ENCODE measurements at regions not wholly inside any gene's neighbourhood (a gene's known extent, or its start where the extent isn't known, plus 50 kb on each side); places are given as distances from the start of the nearest gene placed in this dataset. TPM values are rescaled to one million over a fixed set of nuclear protein-coding genes. Genes with fewer than 3 reads are reported as not detected.

GRCh38 chr18:47311585-47311984 lies 60.1 kb upstream of the SKOR2 start:
- Mint-ChIP-seq H3K4me1 (ENCODE audit: low read depth) (no peaks in the 10 kb centered on the region), H3K27me3 (peaks cover 5% of the 10 kb centered on the region), H3K27ac (no peak overlapping the region), H3K4me3 (no peak overlapping the region), H3K36me3 (ENCODE audit: low read depth) (no peaks in the 10 kb centered on the region), H3K9me3 (no peaks in the 10 kb centered on the region)
- H3K9me3 ChIP-seq (ENCODE audit: control insufficient read depth in 1 of 2, insufficient read depth in 1 of 2, low read length in 2 of 2): peaks cover 0 to 6% of the 10 kb centered on the region in 2 experiments
- TF ChIP-seq CTCF (IDR thresholded peaks at IDR 0.05): no peak
- POLR2A ChIA-PET: interaction anchor here (0.6 kb wide), 1 partner anchor 320 kb away, joined by 3 read pairs; no protein-coding TSS in a partner anchor
- ATAC-seq (ENCODE audit: poor library complexity): no peak
- H3K27ac ChIP-seq (ENCODE audit: low read depth in 1 of 2, low read length in 2 of 2): no peak overlapping the region
- H3K4me3 ChIP-seq (ENCODE audit: low read length): no peak overlapping the region
- DNase-seq: no peak
- intact Hi-C loops (cut with DNase I, micrococcal nuclease): no loop called here
- H3K4me1 ChIP-seq (ENCODE audit: insufficient read depth, low read length): no peaks in the 10 kb centered on the region
- CTCF ChIA-PET: no interaction called here
- no peaks in the 10 kb centered on the region for H3K36me3 ChIP-seq (ENCODE audit: insufficient read depth, low read length)
- peaks cover 0 to 3% of the 10 kb centered on the region in 2 experiments for H3K27me3 ChIP-seq (ENCODE audit: control insufficient read depth in 1 of 2, insufficient read depth in 2 of 2, low read length in 2 of 2)

Small RNA genes lying in the stretch of these regions (microRNA-seq; reads per million reads assigned to microRNA genes)
- not detected for gene MIR4527 (ENCODE audit: borderline microRNAs expressed, borderline replicate concordance)
